Fibroblast of skin of left biceps (primary cell): ENCODE measurements at regions not wholly inside any gene's neighbourhood (a gene's known extent, or its start where the extent isn't known, plus 50 kb on each side); places are given as distances from the start of the nearest gene placed in this dataset.
"Not testable (repeated sequence)": the region's sequence is repeated elsewhere in the genome, so short reads cannot be mapped to it uniquely, and the experiment has no call there.

Experiments used
- DNase-seq, 2 experiments: peaks; one replicate each; pipeline ENCODE4 v3.0.0-alpha.2; 2013; ENCODE audit warnings: low read depth in 2 of 2

GRCh38 chr4:132382243-132382642, 766.9 kb upstream of the PCDH10 start:
- no peak for DNase-seq

- DNase-seq: no peak
Observed at GRCh38 chr4:132383571-132384199, 765.4 kb upstream of the PCDH10 start.

- no peak for DNase-seq
Observed at GRCh38 chr4:132384709-132385108, 764.4 kb upstream of the PCDH10 start.

GRCh38 chr4:132386130-132386529, 763.0 kb upstream of the PCDH10 start:
- no peak for DNase-seq

- no peak for DNase-seq
Observed at GRCh38 chr4:132387060-132387459, 762.0 kb upstream of the PCDH10 start.

- DNase-seq: no peak
Observed at GRCh38 chr4:132395561-132395960, 753.5 kb upstream of the PCDH10 start.

- no peak for DNase-seq
Observed at GRCh38 chr4:132396636-132397035, 752.5 kb upstream of the PCDH10 start.

GRCh38 chr4:132417220-132417619, 731.9 kb upstream of the PCDH10 start:
- DNase-seq: no peak

- no peak for DNase-seq
Observed at GRCh38 chr4:132427125-132427524, 722.0 kb upstream of the PCDH10 start.

- DNase-seq: no peak
Observed at GRCh38 chr4:132437117-132437516, 712.0 kb upstream of the PCDH10 start.

- DNase-seq: no peak
Observed at GRCh38 chr4:132445386-132445785, 703.7 kb upstream of the PCDH10 start.

GRCh38 chr4:132457987-132458386, 691.1 kb upstream of the PCDH10 start:
- not testable (repeated sequence) for DNase-seq

GRCh38 chr4:132479543-132479942, 669.6 kb upstream of the PCDH10 start:
- DNase-seq: no peak

- no peak for DNase-seq
Observed at GRCh38 chr4:132488555-132488954, 660.5 kb upstream of the PCDH10 start.

- no peak for DNase-seq
Observed at GRCh38 chr4:132493476-132493875, 655.6 kb upstream of the PCDH10 start.

GRCh38 chr4:132495267-132495812, 653.8 kb upstream of the PCDH10 start:
- DNase-seq: not testable (repeated sequence)

GRCh38 chr4:132498215-132498614, 650.9 kb upstream of the PCDH10 start:
- no peak for DNase-seq

GRCh38 chr4:132502096-132502552, 647.0 kb upstream of the PCDH10 start:
- no peak for DNase-seq

GRCh38 chr4:132504438-132504837, 644.7 kb upstream of the PCDH10 start:
- DNase-seq: no peak

- no peak for DNase-seq
Observed at GRCh38 chr4:132506568-132506967, 642.5 kb upstream of the PCDH10 start.

GRCh38 chr4:132513491-132513890, 635.6 kb upstream of the PCDH10 start:
- DNase-seq: no peak

- DNase-seq: no peak
Observed at GRCh38 chr4:132526652-132527051, 622.4 kb upstream of the PCDH10 start.

- DNase-seq: no peak
Observed at GRCh38 chr4:132527817-132528216, 621.3 kb upstream of the PCDH10 start.

GRCh38 chr4:132530861-132531260, 618.2 kb upstream of the PCDH10 start:
- no peak for DNase-seq
